HG02973 (cell line): ENCODE measurements at regions not wholly inside any gene's neighbourhood (a gene's known extent, or its start where the extent isn't known, plus 50 kb on each side); places are given as distances from the start of the nearest gene placed in this dataset.
A peak's percentile ranks its signal among the peaks of the same experiment; 100 is the strongest.

Source experiments
- ATAC-seq: cut with Tn5 transposase; IDR thresholded peaks from one replicate; pipeline ENCODE4 v1.9.1; 2021; ENCODE audit warnings: moderate library complexity; ENCODE audit not compliant: unreplicated experiment

DNA sequence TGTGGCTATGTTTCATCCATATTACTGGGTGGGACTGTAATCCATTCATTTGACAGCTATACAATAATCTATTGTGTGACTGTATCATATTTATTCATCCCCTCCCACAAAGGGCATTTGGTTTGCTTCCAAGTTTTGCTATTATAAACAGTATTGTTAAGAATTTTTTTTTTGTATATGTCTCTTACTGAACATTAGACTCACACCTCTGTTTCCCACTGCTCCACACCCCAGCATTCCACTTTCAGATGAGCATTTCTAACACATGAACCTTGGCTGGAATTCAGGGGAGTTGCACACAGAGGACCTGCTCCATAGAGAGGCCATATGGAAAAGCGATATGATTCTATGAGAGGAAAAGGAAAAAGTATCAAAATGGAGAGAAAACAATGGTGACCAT is 81.6 kb upstream of the DKK2 start:
- ATAC-seq, result no peak

DNA sequence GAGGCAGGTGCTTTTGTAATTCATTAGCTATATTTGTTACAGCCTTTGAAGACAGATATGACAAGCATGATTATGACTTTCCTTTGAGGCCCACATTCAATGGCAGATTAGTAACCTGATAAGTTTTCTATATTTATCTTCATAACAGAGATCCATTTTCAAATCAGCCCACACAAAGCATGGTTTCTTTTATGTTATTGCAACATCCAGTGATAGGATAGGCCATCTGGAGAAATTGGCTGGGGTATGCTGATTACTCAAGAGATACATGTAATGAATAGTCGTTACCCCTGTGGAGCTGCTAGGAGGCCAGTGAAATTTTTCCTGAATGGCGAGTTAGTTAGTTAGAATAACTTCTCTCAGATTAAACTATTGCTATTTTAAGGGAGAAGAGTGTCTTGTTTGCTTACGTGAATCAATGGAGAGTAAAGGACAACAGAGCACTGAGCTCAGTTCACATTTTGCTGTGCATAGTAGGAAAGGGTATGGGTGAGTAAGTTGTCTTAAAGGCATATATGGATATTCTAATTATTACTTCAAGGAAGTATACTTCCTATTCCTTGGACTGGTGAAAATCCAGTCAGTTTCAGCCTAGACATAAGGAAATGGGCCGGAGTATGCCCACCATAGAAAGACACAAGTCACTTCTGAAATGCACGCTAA is 79.2 kb upstream of the DKK2 start:
- no peak for ATAC-seq

DNA sequence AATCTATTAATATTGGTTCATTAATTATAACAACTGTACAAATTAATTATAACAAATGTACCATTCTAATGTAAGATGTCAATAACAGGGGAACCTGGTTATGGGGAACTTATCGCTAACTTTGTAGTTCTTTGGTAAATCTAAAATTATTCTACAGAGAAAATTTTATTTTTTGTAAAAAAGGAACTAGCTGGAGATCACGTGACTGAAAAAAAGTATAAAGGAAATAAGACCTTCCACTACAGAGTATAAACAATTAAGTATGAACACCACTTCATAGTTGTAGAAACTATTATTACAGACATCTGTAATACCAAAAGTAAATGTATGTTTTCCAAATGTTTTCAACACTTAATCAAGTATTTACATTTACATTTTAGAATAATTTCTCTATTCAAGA is 77.9 kb upstream of the DKK2 start:
- ATAC-seq, result no peak

DNA sequence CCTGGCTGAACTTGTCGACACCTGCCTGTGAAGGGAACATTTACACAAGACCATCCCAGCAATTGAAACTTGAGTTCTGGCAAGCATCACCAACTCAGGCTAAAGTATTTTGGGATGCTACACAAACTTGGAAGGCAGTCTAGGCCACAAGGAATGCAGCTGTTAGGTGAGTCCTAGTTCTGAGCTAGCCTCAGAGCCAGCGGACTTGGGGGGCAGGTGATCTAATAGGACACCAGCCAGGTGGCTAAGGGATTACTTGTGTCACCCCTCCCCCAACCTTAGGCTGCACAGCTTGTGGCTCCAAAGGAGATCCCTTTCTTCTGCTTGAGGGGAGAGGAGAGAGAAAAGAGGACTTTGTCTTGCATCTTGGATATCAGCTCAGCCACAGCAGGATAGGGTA is 62.3 kb upstream of the DKK2 start:
- ATAC-seq, result no peak

DNA sequence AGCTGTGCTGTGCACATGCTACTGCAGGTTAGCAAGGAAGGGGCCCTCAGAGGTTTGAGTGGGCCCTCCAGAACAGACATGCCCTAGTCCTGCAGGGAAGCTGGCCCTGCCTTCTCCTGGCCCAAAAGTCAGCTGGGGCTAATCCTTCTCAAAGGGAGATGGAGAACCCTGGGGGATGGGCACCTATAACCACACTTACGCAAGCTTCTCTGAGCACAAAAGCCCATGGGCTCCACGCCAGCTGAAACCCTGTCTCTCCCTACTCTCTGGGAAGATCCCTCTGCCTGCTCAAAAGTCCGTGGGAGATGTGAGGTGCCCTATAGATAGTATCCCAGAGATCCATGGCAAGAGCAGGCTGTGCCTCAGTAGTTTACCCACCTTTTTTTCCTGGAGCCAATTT is 58.9 kb upstream of the DKK2 start:
- ATAC-seq, result no peak

DNA sequence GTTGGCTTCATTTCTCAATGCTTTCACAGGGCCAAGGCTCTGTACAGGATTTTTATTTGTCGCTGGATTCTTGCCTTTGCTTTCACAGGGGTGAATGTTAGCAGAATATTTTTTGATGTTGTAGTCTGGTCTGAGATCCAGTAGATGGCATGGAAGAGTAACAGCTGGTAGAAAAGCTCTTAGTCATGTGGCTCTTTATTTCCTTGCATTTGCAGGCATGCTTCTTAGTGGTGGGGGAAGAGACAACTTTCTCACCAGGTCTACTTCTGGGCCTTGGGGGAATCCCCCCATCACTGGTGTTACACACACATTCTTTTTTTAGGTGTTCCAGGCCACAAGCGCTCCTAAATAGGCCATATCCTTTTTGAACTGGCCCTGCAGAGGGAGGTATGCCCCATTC is 58.2 kb upstream of the DKK2 start:
- peak; percentile 77 for ATAC-seq
